ENCODE measurements at regions not wholly inside any gene's neighbourhood (a gene's known extent, or its start where the extent isn't known, plus 50 kb on each side); places are given as distances from the start of the nearest gene placed in this dataset.

DNA sequence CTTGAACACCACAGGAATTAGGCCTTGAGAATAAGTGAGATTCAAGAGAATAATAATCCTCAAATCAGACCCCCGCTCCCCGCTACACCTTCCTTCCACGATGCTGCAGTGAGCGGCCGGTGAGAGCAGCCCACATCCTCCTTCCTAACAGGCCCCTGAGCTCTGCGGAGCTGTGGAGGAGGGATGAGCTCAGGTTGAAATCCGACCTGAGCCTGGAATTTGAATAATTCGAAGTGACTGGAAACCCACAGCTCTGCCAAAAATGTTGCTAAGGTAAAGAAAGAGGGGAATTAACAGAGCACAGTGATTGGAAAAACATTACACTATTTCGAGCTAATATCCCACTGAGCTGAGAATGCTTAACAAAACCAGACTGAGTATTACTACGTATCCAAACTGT is 90.0 kb downstream of the URB2 start:
- TF ChIP-seq POLR2A (IDR thresholded peaks at IDR 0.05; ENCODE audit: control extremely low read depth in 1 of 2, low read depth in 2 of 2, low read length in 2 of 2) (peak in 1 of 2 experiments; percentile 71; a peak in 2 of 3 replicates), MAX (IDR thresholded peaks at IDR 0.05) (peak; percentile 47; the same call in 1 of the 2 replicates), RAD21 (IDR thresholded peaks at IDR 0.05 in 1 of 2, conservative IDR thresholded peaks at IDR 0.05 in 1 of 2; ENCODE audit: low read depth in 2 of 2, low read length in 2 of 2) (peak in 1 of 2 experiments; percentile 7; a peak in 1 of 4 replicates), JUND (IDR thresholded peaks at IDR 0.05; ENCODE audit: low read length) (no peak), POLR2AphosphoS5 (IDR thresholded peaks at IDR 0.05; ENCODE audit: low read depth, low read length) (peak; percentile 57; the same call in 1 of the 2 replicates), USF2 (IDR thresholded peaks at IDR 0.05; ENCODE audit: low read length) (no peak), EP300 (IDR thresholded peaks at IDR 0.05; ENCODE audit: borderline replicate concordance in 1 of 2, low read depth in 2 of 2, low read length in 2 of 2) (no peak), CHD2 (IDR thresholded peaks at IDR 0.05; ENCODE audit: low read length) (no peak)
- TF ChIP-seq, protein P1, sequence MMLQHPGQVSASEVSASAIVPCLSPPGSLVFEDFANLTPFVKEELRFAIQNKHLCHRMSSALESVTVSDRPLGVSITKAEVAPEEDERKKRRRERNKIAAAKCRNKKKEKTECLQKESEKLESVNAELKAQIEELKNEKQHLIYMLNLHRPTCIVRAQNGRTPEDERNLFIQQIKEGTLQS (IDR thresholded peaks at IDR 0.05; ENCODE audit: insufficient read depth, low read depth, low read length), result no peak
- TF ChIP-seq, protein P2, sequence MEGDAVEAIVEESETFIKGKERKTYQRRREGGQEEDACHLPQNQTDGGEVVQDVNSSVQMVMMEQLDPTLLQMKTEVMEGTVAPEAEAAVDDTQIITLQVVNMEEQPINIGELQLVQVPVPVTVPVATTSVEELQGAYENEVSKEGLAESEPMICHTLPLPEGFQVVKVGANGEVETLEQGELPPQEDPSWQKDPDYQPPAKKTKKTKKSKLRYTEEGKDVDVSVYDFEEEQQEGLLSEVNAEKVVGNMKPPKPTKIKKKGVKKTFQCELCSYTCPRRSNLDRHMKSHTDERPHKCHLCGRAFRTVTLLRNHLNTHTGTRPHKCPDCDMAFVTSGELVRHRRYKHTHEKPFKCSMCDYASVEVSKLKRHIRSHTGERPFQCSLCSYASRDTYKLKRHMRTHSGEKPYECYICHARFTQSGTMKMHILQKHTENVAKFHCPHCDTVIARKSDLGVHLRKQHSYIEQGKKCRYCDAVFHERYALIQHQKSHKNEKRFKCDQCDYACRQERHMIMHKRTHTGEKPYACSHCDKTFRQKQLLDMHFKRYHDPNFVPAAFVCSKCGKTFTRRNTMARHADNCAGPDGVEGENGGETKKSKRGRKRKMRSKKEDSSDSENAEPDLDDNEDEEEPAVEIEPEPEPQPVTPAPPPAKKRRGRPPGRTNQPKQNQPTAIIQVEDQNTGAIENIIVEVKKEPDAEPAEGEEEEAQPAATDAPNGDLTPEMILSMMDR (IDR thresholded peaks at IDR 0.05; ENCODE audit: control extremely low read depth in 1 of 3, insufficient read depth in 1 of 3, low read depth in 1 of 3, low read length in 3 of 3), result no peak
